ENCODE measurements at regions not wholly inside any gene's neighbourhood (a gene's known extent, or its start where the extent isn't known, plus 50 kb on each side); places are given as distances from the start of the nearest gene placed in this dataset.

DNA sequence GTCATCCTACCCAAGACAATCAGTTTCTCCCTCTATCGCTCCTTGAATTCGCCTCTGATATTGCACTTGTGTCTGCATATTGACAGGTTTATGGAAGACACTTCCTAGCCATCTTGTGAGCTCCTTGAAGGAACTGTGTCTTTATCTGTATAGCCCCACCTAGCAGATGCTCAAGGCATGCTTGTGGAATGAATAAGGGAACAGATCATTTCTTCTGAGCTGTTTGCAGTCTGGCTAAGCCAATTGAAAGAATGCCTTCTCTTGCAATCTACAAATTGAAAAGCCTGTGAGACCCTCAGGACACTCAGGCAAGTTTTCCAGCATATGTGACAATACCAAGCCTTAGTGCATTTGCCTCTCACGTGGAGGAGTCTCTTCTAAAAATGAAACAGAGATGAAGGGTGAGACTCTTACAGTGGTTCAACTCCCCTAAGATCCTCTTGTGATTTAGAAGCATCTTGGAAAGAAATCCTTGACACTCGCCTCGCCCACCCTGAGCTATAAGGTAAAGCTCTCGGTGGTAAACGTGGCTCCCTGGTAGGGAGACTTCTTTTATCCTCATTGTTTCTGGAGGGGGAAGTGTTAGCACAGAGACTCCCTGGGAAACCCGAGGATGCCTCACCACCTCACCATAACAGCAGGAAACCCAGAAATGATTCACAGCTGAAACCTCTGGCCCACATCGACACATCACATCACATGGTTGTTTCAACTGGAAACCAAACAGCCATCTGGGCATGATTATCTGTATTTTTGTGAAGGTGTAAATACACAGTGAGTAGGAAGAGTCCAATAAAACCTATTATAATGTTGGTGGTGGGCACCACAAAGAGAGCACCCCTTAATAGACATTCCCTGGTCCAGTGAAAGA lies 112.3 kb upstream of the BCL2L14 start (continued):
- TF ChIP-seq FOXK2 (IDR thresholded peaks at IDR 0.05), result no peak
- TF ChIP-seq PML (IDR thresholded peaks at IDR 0.05; ENCODE audit: low read length), result no peak
- no peak for TF ChIP-seq EGR1 (IDR thresholded peaks at IDR 0.05; ENCODE audit: borderline replicate concordance in 1 of 2, low read depth in 2 of 2, low read length in 2 of 2)
- no peak for TF ChIP-seq HDAC6 (IDR thresholded peaks at IDR 0.05; ENCODE audit: unreplicated experiment)
- no peak for TF ChIP-seq SIN3A (IDR thresholded peaks at IDR 0.05; ENCODE audit: low read depth, low read length)
- no peak for TF ChIP-seq ZBED1 (IDR thresholded peaks at IDR 0.05; ENCODE audit: borderline replicate concordance)
- TF ChIP-seq ZNF622 (IDR thresholded peaks at IDR 0.05), result no peak
- TF ChIP-seq, protein P1, sequence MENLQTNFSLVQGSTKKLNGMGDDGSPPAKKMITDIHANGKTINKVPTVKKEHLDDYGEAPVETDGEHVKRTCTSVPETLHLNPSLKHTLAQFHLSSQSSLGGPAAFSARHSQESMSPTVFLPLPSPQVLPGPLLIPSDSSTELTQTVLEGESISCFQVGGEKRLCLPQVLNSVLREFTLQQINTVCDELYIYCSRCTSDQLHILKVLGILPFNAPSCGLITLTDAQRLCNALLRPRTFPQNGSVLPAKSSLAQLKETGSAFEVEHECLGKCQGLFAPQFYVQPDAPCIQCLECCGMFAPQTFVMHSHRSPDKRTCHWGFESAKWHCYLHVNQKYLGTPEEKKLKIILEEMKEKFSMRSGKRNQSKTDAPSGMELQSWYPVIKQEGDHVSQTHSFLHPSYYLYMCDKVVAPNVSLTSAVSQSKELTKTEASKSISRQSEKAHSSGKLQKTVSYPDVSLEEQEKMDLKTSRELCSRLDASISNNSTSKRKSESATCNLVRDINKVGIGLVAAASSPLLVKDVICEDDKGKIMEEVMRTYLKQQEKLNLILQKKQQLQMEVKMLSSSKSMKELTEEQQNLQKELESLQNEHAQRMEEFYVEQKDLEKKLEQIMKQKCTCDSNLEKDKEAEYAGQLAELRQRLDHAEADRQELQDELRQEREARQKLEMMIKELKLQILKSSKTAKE (IDR thresholded peaks at IDR 0.05; ENCODE audit: low read depth, poor library complexity, severe bottlenecking), result no peak
- no peak for TF ChIP-seq POU2F2 (IDR thresholded peaks at IDR 0.05; ENCODE audit: borderline replicate concordance, low read depth, low read length)
- TF ChIP-seq, protein P2, sequence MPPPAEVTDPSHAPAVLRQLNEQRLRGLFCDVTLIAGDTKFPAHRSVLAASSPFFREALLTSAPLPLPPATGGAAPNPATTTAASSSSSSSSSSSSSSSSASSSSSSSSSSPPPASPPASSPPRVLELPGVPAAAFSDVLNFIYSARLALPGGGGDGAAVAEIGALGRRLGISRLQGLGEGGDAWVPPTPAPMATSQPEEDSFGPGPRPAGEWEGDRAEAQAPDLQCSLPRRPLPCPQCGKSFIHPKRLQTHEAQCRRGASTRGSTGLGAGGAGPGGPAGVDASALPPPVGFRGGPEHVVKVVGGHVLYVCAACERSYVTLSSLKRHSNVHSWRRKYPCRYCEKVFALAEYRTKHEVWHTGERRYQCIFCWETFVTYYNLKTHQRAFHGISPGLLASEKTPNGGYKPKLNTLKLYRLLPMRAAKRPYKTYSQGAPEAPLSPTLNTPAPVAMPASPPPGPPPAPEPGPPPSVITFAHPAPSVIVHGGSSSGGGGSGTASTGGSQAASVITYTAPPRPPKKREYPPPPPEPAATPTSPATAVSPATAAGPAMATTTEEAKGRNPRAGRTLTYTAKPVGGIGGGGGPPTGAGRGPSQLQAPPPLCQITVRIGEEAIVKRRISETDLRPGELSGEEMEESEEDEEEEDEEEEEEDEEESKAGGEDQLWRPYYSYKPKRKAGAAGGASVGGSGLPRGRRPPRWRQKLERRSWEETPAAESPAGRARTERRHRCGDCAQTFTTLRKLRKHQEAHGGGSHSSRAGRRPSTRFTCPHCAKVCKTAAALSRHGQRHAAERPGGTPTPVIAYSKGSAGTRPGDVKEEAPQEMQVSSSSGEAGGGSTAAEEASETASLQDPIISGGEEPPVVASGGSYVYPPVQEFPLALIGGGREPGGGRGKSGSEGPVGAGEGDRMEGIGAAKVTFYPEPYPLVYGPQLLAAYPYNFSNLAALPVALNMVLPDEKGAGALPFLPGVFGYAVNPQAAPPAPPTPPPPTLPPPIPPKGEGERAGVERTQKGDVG (CRISPR knock-in tag; IDR thresholded peaks at IDR 0.05), result no peak
- TF ChIP-seq RUNX3 (IDR thresholded peaks at IDR 0.05; ENCODE audit: low read length), result peak; percentile 78
- TF ChIP-seq MEF2B (IDR thresholded peaks at IDR 0.05; ENCODE audit: partially characterized antibody, poor library complexity, severe bottlenecking), result peak; percentile 30
- no peak for TF ChIP-seq MYC (IDR thresholded peaks at IDR 0.05; ENCODE audit: insufficient read depth, insufficient read length, insufficient replicate concordance, low read length, severe bottlenecking)
- TF ChIP-seq CEBPB (IDR thresholded peaks at IDR 0.05; ENCODE audit: borderline replicate concordance in 1 of 2, low read depth in 2 of 2, low read length in 2 of 2), result 0 out of 4 replicates have a peak, but pooled peaks of 1 of the 2 experiments have one; percentile 30
- TF ChIP-seq CHD2 (IDR thresholded peaks at IDR 0.05; ENCODE audit: borderline replicate concordance, low read depth, low read length), result no peak
- TF ChIP-seq, protein P3, sequence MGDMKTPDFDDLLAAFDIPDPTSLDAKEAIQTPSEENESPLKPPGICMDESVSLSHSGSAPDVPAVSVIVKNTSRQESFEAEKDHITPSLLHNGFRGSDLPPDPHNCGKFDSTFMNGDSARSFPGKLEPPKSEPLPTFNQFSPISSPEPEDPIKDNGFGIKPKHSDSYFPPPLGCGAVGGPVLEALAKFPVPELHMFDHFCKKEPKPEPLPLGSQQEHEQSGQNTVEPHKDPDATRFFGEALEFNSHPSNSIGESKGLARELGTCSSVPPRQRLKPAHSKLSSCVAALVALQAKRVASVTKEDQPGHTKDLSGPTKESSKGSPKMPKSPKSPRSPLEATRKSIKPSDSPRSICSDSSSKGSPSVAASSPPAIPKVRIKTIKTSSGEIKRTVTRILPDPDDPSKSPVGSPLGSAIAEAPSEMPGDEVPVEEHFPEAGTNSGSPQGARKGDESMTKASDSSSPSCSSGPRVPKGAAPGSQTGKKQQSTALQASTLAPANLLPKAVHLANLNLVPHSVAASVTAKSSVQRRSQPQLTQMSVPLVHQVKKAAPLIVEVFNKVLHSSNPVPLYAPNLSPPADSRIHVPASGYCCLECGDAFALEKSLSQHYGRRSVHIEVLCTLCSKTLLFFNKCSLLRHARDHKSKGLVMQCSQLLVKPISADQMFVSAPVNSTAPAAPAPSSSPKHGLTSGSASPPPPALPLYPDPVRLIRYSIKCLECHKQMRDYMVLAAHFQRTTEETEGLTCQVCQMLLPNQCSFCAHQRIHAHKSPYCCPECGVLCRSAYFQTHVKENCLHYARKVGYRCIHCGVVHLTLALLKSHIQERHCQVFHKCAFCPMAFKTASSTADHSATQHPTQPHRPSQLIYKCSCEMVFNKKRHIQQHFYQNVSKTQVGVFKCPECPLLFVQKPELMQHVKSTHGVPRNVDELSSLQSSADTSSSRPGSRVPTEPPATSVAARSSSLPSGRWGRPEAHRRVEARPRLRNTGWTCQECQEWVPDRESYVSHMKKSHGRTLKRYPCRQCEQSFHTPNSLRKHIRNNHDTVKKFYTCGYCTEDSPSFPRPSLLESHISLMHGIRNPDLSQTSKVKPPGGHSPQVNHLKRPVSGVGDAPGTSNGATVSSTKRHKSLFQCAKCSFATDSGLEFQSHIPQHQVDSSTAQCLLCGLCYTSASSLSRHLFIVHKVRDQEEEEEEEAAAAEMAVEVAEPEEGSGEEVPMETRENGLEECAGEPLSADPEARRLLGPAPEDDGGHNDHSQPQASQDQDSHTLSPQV (IDR thresholded peaks at IDR 0.05), result no peak
- TF ChIP-seq JUNB (IDR thresholded peaks at IDR 0.05), result peak; percentile 46
- no peak for TF ChIP-seq WRNIP1 (IDR thresholded peaks at IDR 0.05; ENCODE audit: borderline replicate concordance, low read depth, low read length)

Measured in GM12878 (cell line).